ENCODE measurements at regions not wholly inside any gene's neighbourhood (a gene's known extent, or its start where the extent isn't known, plus 50 kb on each side); places are given as distances from the start of the nearest gene placed in this dataset.

- H3K9me3 ChIP-seq = no peaks in the 10 kb centered on the region
- no peak for TF ChIP-seq CTCF (IDR thresholded peaks at IDR 0.05)
- H3K4me3 ChIP-seq = no peak overlapping the region
- DNase-seq (no peak), ATAC-seq (no peak)
- H3K36me3 ChIP-seq (ENCODE audit: low read depth) = no peaks in the 10 kb centered on the region
- intact Hi-C loops (cut with DNase I, micrococcal nuclease) = no loop called here
- H3K4me1 ChIP-seq (ENCODE audit: low read depth) = peaks cover 2% of the 10 kb centered on the region
These were observed 102.6 kb upstream of the DUSP22 start for GRCh38 chr6:189676-190075.

GRCh38 chr6:190596-191395 lies 101.5 kb upstream of the DUSP22 start:
- peaks cover 2% of the 10 kb centered on the region for H3K4me1 ChIP-seq (ENCODE audit: low read depth)
- DNase-seq (no peak), ATAC-seq (no peak)
- intact Hi-C loops (cut with DNase I, micrococcal nuclease) = no loop called here
- TF ChIP-seq CTCF (IDR thresholded peaks at IDR 0.05) = no peak
- H3K9me3 ChIP-seq = no peaks in the 10 kb centered on the region
- no peaks in the 10 kb centered on the region for H3K36me3 ChIP-seq (ENCODE audit: low read depth)
- no peak overlapping the region for H3K4me3 ChIP-seq

GRCh38 chr6:191487-192312 lies 100.6 kb upstream of the DUSP22 start:
- DNase-seq (no peak), ATAC-seq (no peak)
- Histone ChIP-seq H3K9me3 (no peaks in the 10 kb centered on the region), H3K4me1 (ENCODE audit: low read depth) (peaks cover 2% of the 10 kb centered on the region), H3K36me3 (ENCODE audit: low read depth) (no peaks in the 10 kb centered on the region), H3K4me3 (no peak overlapping the region)
- no peak for TF ChIP-seq CTCF (IDR thresholded peaks at IDR 0.05)
- intact Hi-C loops (cut with DNase I, micrococcal nuclease) = no loop called here

- intact Hi-C loops (cut with DNase I, micrococcal nuclease) = no loop called here
- no peaks in the 10 kb centered on the region for H3K9me3 ChIP-seq
- no peak overlapping the region for H3K4me3 ChIP-seq
- H3K4me1 ChIP-seq (ENCODE audit: low read depth) = peaks cover 2% of the 10 kb centered on the region
- ATAC-seq = no peak
- no peak for TF ChIP-seq CTCF (IDR thresholded peaks at IDR 0.05)
- no peaks in the 10 kb centered on the region for H3K36me3 ChIP-seq (ENCODE audit: low read depth)
- no peak for DNase-seq
These were observed 100.0 kb upstream of the DUSP22 start for GRCh38 chr6:192313-192664.

- no peaks in the 10 kb centered on the region for H3K36me3 ChIP-seq (ENCODE audit: low read depth)
- DNase-seq = no peak
- intact Hi-C loops (cut with DNase I, micrococcal nuclease) = no loop called here
- H3K9me3 ChIP-seq = no peaks in the 10 kb centered on the region
- ATAC-seq = no peak
- H3K4me1 ChIP-seq (ENCODE audit: low read depth) = peaks cover 2% of the 10 kb centered on the region
- H3K4me3 ChIP-seq = no peak overlapping the region
- no peak for TF ChIP-seq CTCF (IDR thresholded peaks at IDR 0.05)
These were observed 99.1 kb upstream of the DUSP22 start for GRCh38 chr6:193180-193579.
